Gastrocnemius medialis (tissue), 4 donors: ENCODE measurements at regions not wholly inside any gene's neighbourhood (a gene's known extent, or its start where the extent isn't known, plus 50 kb on each side); places are given as distances from the start of the nearest gene placed in this dataset.
"Not testable (repeated sequence)": the region's sequence is repeated elsewhere in the genome, so short reads cannot be mapped to it uniquely, and the experiment has no call there.

Experiments used
- ATAC-seq, 2 donors: fragments of 150-250 bp; one replicate each; pipeline ENCODE4 v1.9.1; 2016
- DNase-seq, 2 donors: peaks; one replicate each; pipeline ENCODE4 v3.0.0-alpha.2; 2019
- H3K27ac ChIP-seq, 4 donors: fragments of 200-600 bp; sonication (generic); 1 replicate in 1 of 4; 2 replicates in 3 of 4; pipeline ENCODE4 v1.5.1; 2016 to 2018; ENCODE audit warnings: mild to moderate bottlenecking in 2 of 4, moderate library complexity in 1 of 4
- H3K27me3 ChIP-seq, 3 donors: fragments of 200-600 bp; sonication (generic) in 2 of 3; 1 replicate in 1 of 3; 2 replicates in 2 of 3; pipeline versions ENCODE4 v1.5.1 to v1.6.0; 2016 to 2019; ENCODE audit warnings: mild to moderate bottlenecking in 1 of 3, moderate library complexity in 1 of 3
- H3K36me3 ChIP-seq, 2 donors: fragments of 200-600 bp; sonication (generic) in 1 of 2; one replicate each; pipeline ENCODE4 v1.5.1; 2017 to 2018
- H3K4me1 ChIP-seq, 2 donors: fragments of 200-600 bp; sonication (generic) in 1 of 2; one replicate each; pipeline ENCODE4 v1.5.1; 2016 to 2017; ENCODE audit warnings: mild to moderate bottlenecking in 2 of 2
- H3K4me3 ChIP-seq, 4 donors: fragments of 200-600 bp; sonication (generic) in 3 of 4; 1 replicate in 1 of 4; 2 replicates in 3 of 4; pipeline ENCODE4 v1.5.1; 2016 to 2019; ENCODE audit warnings: mild to moderate bottlenecking in 2 of 4
- H3K9me3 ChIP-seq, 3 donors: fragments of 200-600 bp; sonication (generic) in 2 of 3; 1 replicate in 1 of 3; 2 replicates in 2 of 3; pipeline ENCODE4 v1.5.1; 2016 to 2019
- CTCF ChIP-seq, 5 experiments: fragments of 450-650 bp in 3 of 5; fragments of 200-600 bp in 2 of 5; sonication (generic) in 2 of 5; IDR thresholded peaks in 4 of 5; conservative IDR thresholded peaks in 1 of 5; 1 replicate in 4 of 5; 2 replicates in 1 of 5; pipeline ENCODE4 v1.5.1; 2016 to 2019; ENCODE audit warnings: antibody characterized with exemption in 5 of 5, mild to moderate bottlenecking in 3 of 5, moderate library complexity in 3 of 5
- POLR2A ChIP-seq, 2 donors: fragments of 450-650 bp; IDR thresholded peaks; one replicate each; pipeline ENCODE4 v1.6.1; 2017; ENCODE audit warnings: antibody characterized with exemption in 2 of 2, mild to moderate bottlenecking in 2 of 2, moderate library complexity in 2 of 2
- in situ Hi-C, 4 donors: fragments of 200-750 bp; cut with MboI; loops; one replicate each; pipeline versions ENCODE4 v1.15.0 to v1.8.0; 2017; ENCODE audit warnings: low sequenced_read_pairs in 4 of 4
- intact Hi-C: fragments of 100-400 bp; cut with DNase I; formaldehyde crosslinking; loops from one replicate; pipeline ENCODE4 v1.15.1; 2023; ENCODE audit warnings: low total_unique reads

- intact Hi-C loops = no loop called here
- no peak for TF ChIP-seq CTCF (IDR thresholded peaks at IDR 0.05 in 4 of 5, conservative IDR thresholded peaks at IDR 0.05 in 1 of 5)
- TF ChIP-seq POLR2A (IDR thresholded peaks at IDR 0.05) = no peak
- H3K9me3 ChIP-seq = no peaks in the 10 kb centered on the region
- ATAC-seq (no peak), DNase-seq (no peak)
- H3K4me1 ChIP-seq = no peaks in the 10 kb centered on the region
- H3K27ac ChIP-seq = no peak overlapping the region
- in situ Hi-C loops = no loop called here
- H3K4me3 ChIP-seq = no peak overlapping the region
- no peaks in the 10 kb centered on the region for H3K27me3 ChIP-seq
- H3K36me3 ChIP-seq = no peaks in the 10 kb centered on the region
These were observed 85.7 kb upstream of the SHISA3 start for GRCh38 chr4:42311591-42311990.

GRCh38 chr4:42313420-42313819 lies 83.9 kb upstream of the SHISA3 start:
- H3K4me1 ChIP-seq, ATAC-seq, DNase-seq, H3K36me3 ChIP-seq, intact Hi-C loops, H3K27me3 ChIP-seq, in situ Hi-C loops, H3K9me3 ChIP-seq, H3K27ac ChIP-seq, H3K4me3 ChIP-seq: not testable (repeated sequence)

GRCh38 chr4:42313872-42314271 lies 83.4 kb upstream of the SHISA3 start:
- no peaks in the 10 kb centered on the region for H3K4me1 ChIP-seq
- H3K36me3 ChIP-seq = no peaks in the 10 kb centered on the region
- H3K4me3 ChIP-seq = no peak overlapping the region
- in situ Hi-C loops = no loop called here
- H3K9me3 ChIP-seq = no peaks in the 10 kb centered on the region
- DNase-seq (no peak), ATAC-seq (no peak)
- H3K27ac ChIP-seq = no peak overlapping the region
- no peaks in the 10 kb centered on the region for H3K27me3 ChIP-seq
- intact Hi-C loops = no loop called here
- TF ChIP-seq POLR2A (IDR thresholded peaks at IDR 0.05) (no peak), CTCF (IDR thresholded peaks at IDR 0.05 in 4 of 5, conservative IDR thresholded peaks at IDR 0.05 in 1 of 5) (no peak)

- H3K36me3 ChIP-seq = no peaks in the 10 kb centered on the region
- no peaks in the 10 kb centered on the region for H3K9me3 ChIP-seq
- H3K27ac ChIP-seq = no peak overlapping the region
- no peak for ATAC-seq
- intact Hi-C loops (no loop called here), in situ Hi-C loops (no loop called here)
- no peaks in the 10 kb centered on the region for H3K4me1 ChIP-seq
- no peaks in the 10 kb centered on the region for H3K27me3 ChIP-seq
- TF ChIP-seq POLR2A (IDR thresholded peaks at IDR 0.05) (no peak), CTCF (IDR thresholded peaks at IDR 0.05 in 4 of 5, conservative IDR thresholded peaks at IDR 0.05 in 1 of 5) (no peak)
- no peak for DNase-seq
- no peak overlapping the region for H3K4me3 ChIP-seq
These were observed 82.1 kb upstream of the SHISA3 start for GRCh38 chr4:42315231-42315630.

- intact Hi-C loops = no loop called here
- in situ Hi-C loops = no loop called here
- no peaks in the 10 kb centered on the region for H3K36me3 ChIP-seq
- no peaks in the 10 kb centered on the region for H3K9me3 ChIP-seq
- DNase-seq (no peak), ATAC-seq (no peak)
- H3K27me3 ChIP-seq = no peaks in the 10 kb centered on the region
- TF ChIP-seq POLR2A (IDR thresholded peaks at IDR 0.05) (no peak), CTCF (IDR thresholded peaks at IDR 0.05 in 4 of 5, conservative IDR thresholded peaks at IDR 0.05 in 1 of 5) (no peak)
- no peak overlapping the region for H3K4me3 ChIP-seq
- no peak overlapping the region for H3K27ac ChIP-seq
- no peaks in the 10 kb centered on the region for H3K4me1 ChIP-seq
These were observed 76.4 kb upstream of the SHISA3 start for GRCh38 chr4:42320822-42321388.
